Liver (tissue), 8 donors: ENCODE measurements at regions not wholly inside any gene's neighbourhood (a gene's known extent, or its start where the extent isn't known, plus 50 kb on each side); places are given as distances from the start of the nearest gene placed in this dataset.

Source experiments
- DNase-seq: peaks from one replicate; pipeline ENCODE4 v3.0.0-alpha.2; 2017; ENCODE audit warnings: low spot score
- H3K27ac ChIP-seq, 2 donors: one replicate each; pipeline ENCODE4 v1.7.0; 2013; ENCODE audit warnings: inconsistent platforms in 2 of 2, low read length in 2 of 2, control low read depth in 1 of 2, low read depth in 1 of 2, mild to moderate bottlenecking in 1 of 2
- H3K27me3 ChIP-seq, 4 donors: one replicate each; pipeline versions ENCODE4 v1.6.1 to v1.7.0; 2013; ENCODE audit warnings: low read length in 3 of 4, inconsistent platforms in 1 of 4, mild to moderate bottlenecking in 1 of 4, moderate library complexity in 1 of 4; ENCODE audit not compliant: control insufficient read depth in 4 of 4, insufficient read depth in 4 of 4
- H3K36me3 ChIP-seq, 4 donors: one replicate each; pipeline versions ENCODE4 v1.6.1 to v1.7.0; 2013; ENCODE audit warnings: low read length in 3 of 4, mild to moderate bottlenecking in 3 of 4, low read depth in 1 of 4, moderate library complexity in 1 of 4; ENCODE audit not compliant: control insufficient read depth in 4 of 4, insufficient read depth in 3 of 4
- H3K4me1 ChIP-seq, 4 donors: one replicate each; pipeline versions ENCODE4 v1.6.1 to v1.7.0; 2013; ENCODE audit warnings: low read length in 3 of 4, mild to moderate bottlenecking in 3 of 4, moderate library complexity in 1 of 4; ENCODE audit not compliant: control insufficient read depth in 4 of 4, insufficient read depth in 4 of 4
- H3K4me3 ChIP-seq, 3 donors: one replicate each; pipeline versions ENCODE4 v1.6.1 to v1.7.0; 2013; ENCODE audit warnings: low read length in 3 of 3, control low read depth in 1 of 3, low read depth in 1 of 3, mild to moderate bottlenecking in 1 of 3
- H3K9ac ChIP-seq, 2 donors: one replicate each; pipeline ENCODE4 v1.7.0; 2013; ENCODE audit warnings: low read length in 2 of 2, mild to moderate bottlenecking in 2 of 2, moderate library complexity in 2 of 2, control low read depth in 1 of 2, low read depth in 1 of 2
- H3K9me3 ChIP-seq, 4 donors: one replicate each; pipeline versions ENCODE4 v1.6.1 to v1.7.0; 2013; ENCODE audit warnings: low read length in 3 of 4; ENCODE audit not compliant: control insufficient read depth in 4 of 4
- ATF3 ChIP-seq: IDR thresholded peaks from 2 replicates; pipeline ENCODE4 v1.6.1; 2016; ENCODE audit warnings: antibody characterized with exemption
- CTCF ChIP-seq: fragments of 150-350 bp; IDR thresholded peaks from 2 replicates; pipeline ENCODE4 v1.5.1; 2017; ENCODE audit warnings: improper control_type of control experiment, low read depth, low read length; ENCODE audit not compliant: missing input control
- EGR1 ChIP-seq, 2 donors: IDR thresholded peaks; 2 replicates each; pipeline ENCODE4 v1.6.1; 2016 to 2018; ENCODE audit warnings: antibody characterized with exemption in 2 of 2, low read depth in 2 of 2
- FOXA1 ChIP-seq: IDR thresholded peaks from 2 replicates; pipeline ENCODE4 v1.6.1; 2016; ENCODE audit warnings: antibody characterized with exemption
- FOXA2 ChIP-seq: IDR thresholded peaks from 2 replicates; pipeline ENCODE4 v1.6.1; 2016; ENCODE audit warnings: antibody characterized with exemption
- GABPA ChIP-seq, 2 donors: IDR thresholded peaks in 1 of 2; conservative IDR thresholded peaks in 1 of 2; 2 replicates each; pipeline ENCODE4 v1.6.1; 2016; ENCODE audit warnings: antibody characterized with exemption in 2 of 2, mild to moderate bottlenecking in 1 of 2, moderate library complexity in 1 of 2
- HNF4A ChIP-seq, 2 donors: conservative IDR thresholded peaks; 2 replicates each; pipeline ENCODE4 v1.6.1; 2016; ENCODE audit warnings: antibody characterized with exemption in 2 of 2, mild to moderate bottlenecking in 2 of 2
- HNF4G ChIP-seq: IDR thresholded peaks from 2 replicates; pipeline ENCODE4 v1.6.1; 2016; ENCODE audit warnings: antibody characterized with exemption
- JUND ChIP-seq, 2 donors: IDR thresholded peaks; 2 replicates each; pipeline ENCODE4 v1.6.1; 2016; ENCODE audit warnings: antibody characterized with exemption in 2 of 2
- MAX ChIP-seq: IDR thresholded peaks from 2 replicates; pipeline ENCODE4 v1.6.1; 2016; ENCODE audit warnings: antibody characterized with exemption
- NR2F2 ChIP-seq: IDR thresholded peaks from 2 replicates; pipeline ENCODE4 v1.6.1; 2016; ENCODE audit warnings: antibody characterized with exemption
- RAD21 ChIP-seq, 2 donors: IDR thresholded peaks; 2 replicates each; pipeline ENCODE4 v1.6.1; 2016; ENCODE audit warnings: antibody characterized with exemption in 2 of 2, mild to moderate bottlenecking in 2 of 2
- REST ChIP-seq: IDR thresholded peaks from 2 replicates; pipeline ENCODE4 v1.6.1; 2016; ENCODE audit warnings: antibody characterized with exemption, mild to moderate bottlenecking
- RXRA ChIP-seq, 2 donors: IDR thresholded peaks; 2 replicates each; pipeline ENCODE4 v1.6.1; 2017 to 2018; ENCODE audit warnings: antibody characterized with exemption in 2 of 2, mild to moderate bottlenecking in 1 of 2
- SP1 ChIP-seq: IDR thresholded peaks from 2 replicates; pipeline ENCODE4 v1.6.1; 2018; ENCODE audit warnings: antibody characterized with exemption, mild to moderate bottlenecking
- TAF1 ChIP-seq: conservative IDR thresholded peaks from 2 replicates; pipeline ENCODE4 v1.6.1; 2016; ENCODE audit warnings: antibody characterized with exemption, mild to moderate bottlenecking
- YY1 ChIP-seq: IDR thresholded peaks from 2 replicates; pipeline ENCODE4 v1.6.1; 2016; ENCODE audit warnings: antibody characterized with exemption, mild to moderate bottlenecking
- ZBTB33 ChIP-seq: IDR thresholded peaks from 2 replicates; pipeline ENCODE4 v1.6.1; 2016; ENCODE audit warnings: antibody characterized with exemption
- WGBS: extraction: QIAGEN DNeasy Blood & Tissue Kit; methylation state at CpG from one replicate; pipeline ENCODE4 v1.1.7; 2013; 5-methylcytosine and 5-hydroxymethylcytosine counted together
- donor health status: healthy.
- donor health status: healthy.
- donor health status: healthy.
- donor health status: healthy.
- donor health status: healthy.

GRCh38 chr2:219792446-219792845 lies 165.0 kb downstream of the SLC4A3 start:
- H3K27ac ChIP-seq = no peak overlapping the region
- no peak for DNase-seq
- WGBS = 81% methylated on average over 4 of the region's 4 CpGs

GRCh38 chr2:219798430-219798829 lies 171.0 kb downstream of the SLC4A3 start:
- Histone ChIP-seq H3K36me3 (no peaks in the 10 kb centered on the region), H3K27me3 (no peaks in the 10 kb centered on the region), H3K4me3 (no peak overlapping the region), H3K9ac (no peak overlapping the region), H3K4me1 (no peaks in the 10 kb centered on the region), H3K27ac (no peak overlapping the region), H3K9me3 (no peaks in the 10 kb centered on the region)
- TF ChIP-seq ATF3 (no peak), RXRA (IDR thresholded peaks at IDR 0.05) (no peak), SP1 (no peak), HNF4A (conservative IDR thresholded peaks at IDR 0.05) (no peak), YY1 (no peak), NR2F2 (no peak), FOXA2 (no peak), RAD21 (IDR thresholded peaks at IDR 0.05) (no peak), TAF1 (no peak), HNF4G (no peak), EGR1 (IDR thresholded peaks at IDR 0.05; ENCODE audit: low read depth in 2 of 2) (no peak), MAX (no peak), ZBTB33 (no peak), FOXA1 (no peak), REST (no peak), GABPA (IDR thresholded peaks at IDR 0.05 in 1 of 2, conservative IDR thresholded peaks at IDR 0.05 in 1 of 2) (no peak), CTCF (no peak), JUND (IDR thresholded peaks at IDR 0.05) (no peak)
- WGBS = 59% methylated on average over 2 of the region's 2 CpGs
- DNase-seq = no peak

More at GRCh38 chr2:219792446-219792845, 165.0 kb downstream of the SLC4A3 start:
- H3K27me3 ChIP-seq = peaks cover 0 to 3% (median 0%) of the 10 kb centered on the region in 4 donors
- H3K9me3 ChIP-seq = no peaks in the 10 kb centered on the region
- no peak overlapping the region for H3K4me3 ChIP-seq
- TF ChIP-seq FOXA2 (no peak), GABPA (IDR thresholded peaks at IDR 0.05 in 1 of 2, conservative IDR thresholded peaks at IDR 0.05 in 1 of 2) (no peak), JUND (IDR thresholded peaks at IDR 0.05) (no peak), EGR1 (IDR thresholded peaks at IDR 0.05; ENCODE audit: low read depth in 2 of 2) (no peak)
- H3K4me1 ChIP-seq = no peaks in the 10 kb centered on the region
- H3K9ac ChIP-seq = no peak overlapping the region
- no peaks in the 10 kb centered on the region for H3K36me3 ChIP-seq
